HEK293 (cell line): ENCODE measurements at regions not wholly inside any gene's neighbourhood (a gene's known extent, or its start where the extent isn't known, plus 50 kb on each side); places are given as distances from the start of the nearest gene placed in this dataset.

Experiments used
- CTCF ChIA-PET: fragments of 350-600 bp; formaldehyde crosslinking; extraction: SDS; loops from one replicate; lab custom pipeline; 2021; ENCODE audit warnings: antibody characterized with exemption; lab: Yijun Ruan, JAX
- POLR2A ChIA-PET: fragments of 300-600 bp; formaldehyde crosslinking; extraction: SDS; loops from one replicate; lab custom pipeline; 2020; ENCODE audit warnings: antibody characterized with exemption, inconsistent platforms; lab: Yijun Ruan, JAX
- H3K27ac ChIP-seq: fragments of 200-500 bp; sonication (Bioruptor generic); 2 replicates; pipeline ENCODE4 v1.5.1; 2014; ENCODE audit warnings: low read depth, low read length, control low read depth, inconsistent platforms; ENCODE audit errors: extremely low read depth
- H3K36me3 ChIP-seq, 2 experiments: fragments of 200-500 bp in 1 of 2; sonication (Bioruptor generic) in 1 of 2; 1 replicate in 1 of 2; 2 replicates in 1 of 2; pipeline ENCODE4 v1.5.1; 2014 to 2017; ENCODE audit warnings: inconsistent platforms in 2 of 2, low read length in 2 of 2; ENCODE audit not compliant: control insufficient read depth in 2 of 2, insufficient read depth in 1 of 2
- H3K4me1 ChIP-seq: fragments of 200-500 bp; sonication (Bioruptor generic); 2 replicates; pipeline ENCODE4 v1.5.1; 2014; ENCODE audit warnings: mild to moderate bottlenecking, low read length, inconsistent platforms; ENCODE audit not compliant: control insufficient read depth, insufficient read depth
- H3K4me3 ChIP-seq: 2 replicates; pipeline ENCODE4 v1.5.1; 2011; ENCODE audit warnings: low read depth, mild to moderate bottlenecking, control low read depth, low read length, moderate library complexity
- H3K9me3 ChIP-seq: fragments of 200-500 bp; sonication (Bioruptor generic); 2 replicates; pipeline ENCODE4 v1.5.1; 2014; ENCODE audit warnings: low read depth, low read length, inconsistent platforms; ENCODE audit not compliant: control insufficient read depth, insufficient read depth
- GLIS2 ChIP-seq: fragments of 450-650 bp; formaldehyde crosslinking; IDR thresholded peaks from 2 replicates; pipeline ENCODE4 v1.5.1; 2016; ENCODE audit warnings: missing biosample characterization, missing genetic modification characterization
- PBX3 ChIP-seq: sonication (generic); formaldehyde crosslinking; IDR thresholded peaks from 2 replicates; pipeline ENCODE4 v1.8.1; 2022; ENCODE audit warnings: mild to moderate bottlenecking, moderate library complexity, missing genetic modification reagents
- PRDM1 ChIP-seq: fragments of 450-650 bp; formaldehyde crosslinking; IDR thresholded peaks from 2 replicates; pipeline ENCODE4; 2016; ENCODE audit warnings: missing biosample characterization, missing genetic modification characterization
- PRDM10 ChIP-seq: fragments of 450-650 bp; formaldehyde crosslinking; IDR thresholded peaks from 2 replicates; pipeline ENCODE4 v1.5.1; 2016; ENCODE audit warnings: missing biosample characterization, missing genetic modification characterization
- PRDM2 ChIP-seq: fragments of 450-650 bp; formaldehyde crosslinking; IDR thresholded peaks from 2 replicates; pipeline ENCODE4 v1.5.1; 2016; ENCODE audit warnings: missing biosample characterization, missing genetic modification characterization, borderline replicate concordance
- SCRT2 ChIP-seq: fragments of 450-650 bp; formaldehyde crosslinking; IDR thresholded peaks from 2 replicates; pipeline ENCODE4 v1.5.1; 2016; ENCODE audit warnings: missing biosample characterization, missing genetic modification characterization
- SETDB1 ChIP-seq: IDR thresholded peaks from one replicate; pipeline ENCODE4 v1.6.1; 2017; ENCODE audit warnings: mild to moderate bottlenecking, low read length, moderate library complexity, mixed read lengths; ENCODE audit not compliant: insufficient read length
- WT1 ChIP-seq: fragments of 450-650 bp; formaldehyde crosslinking; IDR thresholded peaks from 2 replicates; pipeline ENCODE4 v1.5.1; 2016; ENCODE audit warnings: missing biosample characterization, missing genetic modification characterization
- ZEB2 ChIP-seq: fragments of 450-650 bp; formaldehyde crosslinking; IDR thresholded peaks from 2 replicates; pipeline ENCODE4 v1.5.1; 2016; ENCODE audit warnings: missing biosample characterization, missing genetic modification characterization
- ZNF132 ChIP-seq: fragments of 450-650 bp; formaldehyde crosslinking; IDR thresholded peaks from 2 replicates; pipeline ENCODE4 v1.5.1; 2017; ENCODE audit warnings: missing biosample characterization, missing genetic modification characterization, borderline replicate concordance
- ZNF18 ChIP-seq: fragments of 450-650 bp; formaldehyde crosslinking; IDR thresholded peaks from 2 replicates; pipeline ENCODE4 v1.5.1; 2016; ENCODE audit warnings: missing biosample characterization, missing genetic modification characterization
- ZNF184 ChIP-seq: fragments of 450-650 bp; IDR thresholded peaks from 2 replicates; pipeline ENCODE4 v1.5.1; 2018; ENCODE audit warnings: missing biosample characterization, mild to moderate bottlenecking, missing genetic modification characterization
- ZNF211 ChIP-seq: fragments of 450-650 bp; formaldehyde crosslinking; IDR thresholded peaks from 2 replicates; pipeline ENCODE4 v1.5.1; 2016; ENCODE audit warnings: low read depth, missing biosample characterization, missing genetic modification characterization
- ZNF391 ChIP-seq: fragments of 450-650 bp; formaldehyde crosslinking; IDR thresholded peaks from 2 replicates; pipeline ENCODE4 v1.5.1; 2016; ENCODE audit warnings: low read depth, missing biosample characterization, missing genetic modification characterization, borderline replicate concordance
- ZNF580 ChIP-seq: fragments of 450-650 bp; formaldehyde crosslinking; IDR thresholded peaks from 2 replicates; pipeline ENCODE4 v1.5.1; 2016; ENCODE audit warnings: missing biosample characterization, missing genetic modification characterization
- ZNF621 ChIP-seq: fragments of 450-650 bp; formaldehyde crosslinking; IDR thresholded peaks from 2 replicates; pipeline ENCODE4 v1.5.1; 2017; ENCODE audit warnings: missing biosample characterization, missing genetic modification characterization
- ZSCAN16 ChIP-seq: fragments of 450-650 bp; formaldehyde crosslinking; IDR thresholded peaks from 2 replicates; pipeline ENCODE4 v1.5.1; 2016; ENCODE audit warnings: missing biosample characterization, missing genetic modification characterization

- peak; percentile 95 for TF ChIP-seq PRDM10
- no peak for TF ChIP-seq ZNF184
- no peak overlapping the region for H3K4me3 ChIP-seq
- H3K9me3 ChIP-seq, result no peaks in the 10 kb centered on the region
- POLR2A ChIA-PET, result interaction anchor here (0.6 kb wide), 1 partner anchor 120 kb away, joined by 3 read pairs; no protein-coding TSS in a partner anchor
- peaks cover 7% of the 10 kb centered on the region; the same call in 1 of the 2 replicates for H3K4me1 ChIP-seq
- CTCF ChIA-PET, result interaction anchor here (1.1 to 1.3 kb wide), 2 partner anchors 19 to 135 kb away, joined by 3 read pairs; no protein-coding TSS in a partner anchor
- H3K27ac ChIP-seq, result no peak overlapping the region
- H3K36me3 ChIP-seq, result no peaks in the 10 kb centered on the region
Observed at GRCh38 chr16:73190688-73191659, 143.0 kb upstream of the ZFHX3 start.

GRCh38 chr16:73190256-73190655 is 142.3 kb upstream of the ZFHX3 start:
- ChIA-PET CTCF (interaction anchor here (1.3 kb wide), 1 partner anchor 18 kb away, joined by 3 read pairs; no protein-coding TSS in a partner anchor), POLR2A (interaction anchor here (0.6 kb wide), 1 partner anchor 119 kb away, joined by 3 read pairs; no protein-coding TSS in a partner anchor)
- Histone ChIP-seq H3K27ac (no peak overlapping the region), H3K36me3 (no peaks in the 10 kb centered on the region), H3K4me1 (peaks cover 7% of the 10 kb centered on the region; the same call in 1 of the 2 replicates), H3K4me3 (no peak overlapping the region), H3K9me3 (no peaks in the 10 kb centered on the region)
- TF ChIP-seq ZNF211 (tag by site-specific recombination) (no peak), ZNF580 (tag by site-specific recombination) (no peak), PRDM1 (tag by site-specific recombination) (no peak), ZNF18 (tag by site-specific recombination) (no peak), ZSCAN16 (no peak), ZNF391 (tag by site-specific recombination) (no peak), SCRT2 (tag by site-specific recombination) (no peak), ZEB2 (no peak), ZNF132 (tag by site-specific recombination) (no peak), SETDB1 (no peak)

- H3K36me3 ChIP-seq, result no peaks in the 10 kb centered on the region
- ChIA-PET POLR2A (no interaction called here), CTCF (no interaction called here)
- H3K4me3 ChIP-seq, result no peak overlapping the region
- H3K4me1 ChIP-seq, result peaks cover 7% of the 10 kb centered on the region; the same call in 1 of the 2 replicates
- no peak overlapping the region for H3K27ac ChIP-seq
- H3K9me3 ChIP-seq, result no peaks in the 10 kb centered on the region
- TF ChIP-seq PRDM2, result no peak
- TF ChIP-seq GLIS2 (tag by site-specific recombination), result no peak
- no peak for TF ChIP-seq WT1 (tag by site-specific recombination)
- no peak for TF ChIP-seq ZNF621 (tag by site-specific recombination)
- TF ChIP-seq PRDM1 (tag by site-specific recombination), result no peak
- no peak for TF ChIP-seq PBX3 (CRISPR knock-in tag)
Observed at GRCh38 chr16:73189136-73189535, 141.2 kb upstream of the ZFHX3 start.
